Activated T-helper 1 cell treated with anti-CD3 and anti-CD28 coated beads, Interleukin-12 subunit alpha, Interleukin-12 subunit beta, Interleukin-2, Interleukin-4 antibody, amounts not matched to agents 30 ng/mL and 10 ng/mL and 1 ng/mL, durations not matched to agents 14 hours and 24 hours and 36 hours (primary cell): ENCODE measurements at regions not wholly inside any gene's neighbourhood (a gene's known extent, or its start where the extent isn't known, plus 50 kb on each side); places are given as distances from the start of the nearest gene placed in this dataset.
"Not testable (repeated sequence)": the region's sequence is repeated elsewhere in the genome, so short reads cannot be mapped to it uniquely, and the experiment has no call there.

Source experiments
- DNase-seq: peaks from one replicate; pipeline ENCODE4 v3.0.0; 2021; ENCODE audit warnings: low spot score
- H3K27ac Mint-ChIP-seq: one replicate; pipeline ENCODE4 v1.8.0; 2021; ENCODE audit warnings: mild to moderate bottlenecking, mixed read lengths
- H3K27me3 Mint-ChIP-seq: one replicate; pipeline ENCODE4 v1.8.0; 2022; ENCODE audit warnings: mild to moderate bottlenecking, moderate library complexity, mixed read lengths; ENCODE audit not compliant: insufficient read depth
- H3K36me3 Mint-ChIP-seq: one replicate; pipeline ENCODE4 v1.8.0; 2021; ENCODE audit warnings: low read depth, mixed read lengths
- H3K4me1 Mint-ChIP-seq: one replicate; pipeline ENCODE4 v1.8.0; 2021; ENCODE audit warnings: low read depth, mixed read lengths
- H3K4me3 Mint-ChIP-seq: one replicate; pipeline ENCODE4 v1.8.0; 2021; ENCODE audit warnings: mild to moderate bottlenecking, moderate library complexity, mixed read lengths
- H3K9me3 Mint-ChIP-seq: one replicate; pipeline ENCODE4 v1.8.0; 2021; ENCODE audit warnings: mixed read lengths
- intact Hi-C: fragments of 100-400 bp; cut with micrococcal nuclease; formaldehyde crosslinking; loops from one replicate; pipeline ENCODE4 v1.15.1; 2024

DNA sequence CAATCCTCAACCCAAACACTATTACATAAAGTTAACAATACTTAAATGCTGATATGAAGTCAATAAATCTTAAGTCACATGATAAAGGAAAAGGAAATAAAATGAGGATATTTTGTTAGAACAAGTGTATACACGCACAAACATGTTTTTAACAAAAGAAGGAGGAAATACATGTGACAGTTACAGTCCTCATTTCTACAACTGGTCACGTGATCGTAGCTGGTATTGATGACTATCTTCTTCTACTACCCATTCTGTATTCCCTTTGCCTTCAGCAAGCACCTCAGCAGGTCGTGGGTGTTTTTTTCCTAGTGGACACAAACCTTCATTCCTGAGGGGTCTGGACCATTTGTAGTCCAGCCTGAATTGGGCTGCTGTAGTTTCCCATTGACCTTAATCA lies 610.8 kb downstream of the XPNPEP1 start:
- H3K27ac Mint-ChIP-seq, H3K9me3 Mint-ChIP-seq: not testable (repeated sequence)

GRCh38 chr10:109308971-109309370 lies 614.3 kb downstream of the XPNPEP1 start:
- Mint-ChIP-seq H3K36me3 (no peaks in the 10 kb centered on the region), H3K4me3 (no peak overlapping the region), H3K9me3 (peaks cover 4% of the 10 kb centered on the region), H3K27ac (no peak overlapping the region), H3K4me1 (no peaks in the 10 kb centered on the region), H3K27me3 (no peaks in the 10 kb centered on the region)
- no peak for DNase-seq
- intact Hi-C loops = no loop called here

More for the DNA sequence above, 610.8 kb downstream of the XPNPEP1 start:
- H3K36me3 Mint-ChIP-seq, H3K4me3 Mint-ChIP-seq, H3K27me3 Mint-ChIP-seq, H3K4me1 Mint-ChIP-seq, intact Hi-C loops, DNase-seq: not testable (repeated sequence)

GRCh38 chr10:109307102-109307501 lies 616.2 kb downstream of the XPNPEP1 start:
- H3K9me3 Mint-ChIP-seq, H3K27me3 Mint-ChIP-seq, H3K36me3 Mint-ChIP-seq, DNase-seq, intact Hi-C loops, H3K27ac Mint-ChIP-seq, H3K4me1 Mint-ChIP-seq, H3K4me3 Mint-ChIP-seq: not testable (repeated sequence)

GRCh38 chr10:109306698-109307097 lies 616.6 kb downstream of the XPNPEP1 start:
- H3K4me3 Mint-ChIP-seq = no peak overlapping the region
- intact Hi-C loops = no loop called here
- H3K27me3 Mint-ChIP-seq = no peaks in the 10 kb centered on the region
- no peak for DNase-seq
- H3K4me1 Mint-ChIP-seq = no peaks in the 10 kb centered on the region
- H3K9me3 Mint-ChIP-seq = no peaks in the 10 kb centered on the region
- no peak overlapping the region for H3K27ac Mint-ChIP-seq
- H3K36me3 Mint-ChIP-seq = no peaks in the 10 kb centered on the region

DNA sequence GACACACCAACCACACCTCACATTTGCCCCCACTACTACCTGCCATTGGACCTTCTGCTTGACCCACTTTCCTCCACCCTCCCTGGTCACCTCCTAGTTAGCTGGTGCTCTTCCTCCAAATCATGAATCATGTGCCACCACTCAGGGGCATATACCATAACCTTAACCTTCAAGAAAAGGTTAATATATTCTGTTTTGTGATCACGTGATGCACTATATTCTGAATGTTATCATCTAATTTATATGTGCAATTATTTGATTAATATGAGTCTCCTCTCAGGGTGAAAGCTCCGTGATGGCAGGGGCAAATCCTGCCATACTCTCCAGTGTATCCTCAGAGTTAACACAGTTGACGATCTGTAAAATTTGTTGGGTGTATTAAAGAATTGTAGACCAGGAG lies 635.5 kb downstream of the XPNPEP1 start:
- no peak overlapping the region for H3K4me3 Mint-ChIP-seq
- intact Hi-C loops = no loop called here
- H3K36me3 Mint-ChIP-seq = no peaks in the 10 kb centered on the region
- H3K27ac Mint-ChIP-seq = no peak overlapping the region
- H3K9me3 Mint-ChIP-seq = no peaks in the 10 kb centered on the region
- no peaks in the 10 kb centered on the region for H3K27me3 Mint-ChIP-seq
- no peaks in the 10 kb centered on the region for H3K4me1 Mint-ChIP-seq
- DNase-seq = no peak

DNA sequence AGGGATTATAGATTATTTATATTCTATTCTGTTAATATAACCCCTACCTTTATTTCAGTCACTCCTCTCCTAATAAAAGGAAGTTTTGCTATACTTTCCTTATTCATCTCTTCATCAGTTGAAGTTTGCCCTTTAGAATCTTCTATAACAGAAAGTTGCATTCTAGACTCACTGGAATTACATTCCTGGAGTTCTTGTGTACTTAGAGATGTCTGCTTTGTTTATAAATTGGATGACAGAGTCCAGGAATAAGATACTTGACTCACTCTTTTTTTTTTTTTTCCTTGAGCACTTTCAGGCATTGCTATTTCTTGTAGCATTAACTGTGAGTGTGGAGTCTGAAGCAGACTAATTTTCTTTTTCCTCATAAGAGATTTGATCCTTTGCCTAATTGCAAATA lies 640.8 kb downstream of the XPNPEP1 start:
- DNase-seq = no peak
- Mint-ChIP-seq H3K36me3 (no peaks in the 10 kb centered on the region), H3K9me3 (no peaks in the 10 kb centered on the region), H3K4me3 (no peak overlapping the region), H3K27me3 (no peaks in the 10 kb centered on the region), H3K27ac (no peak overlapping the region), H3K4me1 (no peaks in the 10 kb centered on the region)
- intact Hi-C loops = no loop called here

- no peaks in the 10 kb centered on the region for H3K36me3 Mint-ChIP-seq
- no peak overlapping the region for H3K4me3 Mint-ChIP-seq
- H3K27me3 Mint-ChIP-seq = no peaks in the 10 kb centered on the region
- H3K9me3 Mint-ChIP-seq = no peaks in the 10 kb centered on the region
- intact Hi-C loops = no loop called here
- H3K27ac Mint-ChIP-seq = no peak overlapping the region
- DNase-seq = no peak
- H3K4me1 Mint-ChIP-seq = no peaks in the 10 kb centered on the region
Measured at GRCh38 chr10:109281347-109281746, 642.0 kb downstream of the XPNPEP1 start.

DNA sequence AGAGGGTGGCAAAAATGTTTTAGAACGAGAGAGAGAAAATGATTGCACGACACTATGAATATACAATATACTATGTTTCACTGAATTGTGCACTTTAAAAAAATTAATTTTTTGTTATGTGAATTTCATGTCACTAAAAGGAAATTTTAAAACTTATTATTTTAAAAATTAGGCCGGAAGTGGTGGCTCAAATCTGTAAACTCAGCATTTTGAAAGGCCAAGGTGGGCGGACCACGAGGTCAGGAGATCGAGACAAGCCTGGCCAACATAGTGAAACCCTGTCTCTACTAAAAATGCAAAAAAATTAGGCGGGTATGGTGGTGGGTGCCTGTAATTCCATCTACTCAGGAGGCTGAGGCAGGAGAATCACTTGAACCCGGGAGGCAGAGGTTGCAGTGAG lies 642.5 kb downstream of the XPNPEP1 start:
- no peak for DNase-seq
- intact Hi-C loops = no loop called here
- no peaks in the 10 kb centered on the region for H3K36me3 Mint-ChIP-seq
- no peaks in the 10 kb centered on the region for H3K9me3 Mint-ChIP-seq
- H3K27ac Mint-ChIP-seq = no peak overlapping the region
- H3K4me1 Mint-ChIP-seq = no peaks in the 10 kb centered on the region
- H3K4me3 Mint-ChIP-seq = no peak overlapping the region
- H3K27me3 Mint-ChIP-seq = no peaks in the 10 kb centered on the region

DNA sequence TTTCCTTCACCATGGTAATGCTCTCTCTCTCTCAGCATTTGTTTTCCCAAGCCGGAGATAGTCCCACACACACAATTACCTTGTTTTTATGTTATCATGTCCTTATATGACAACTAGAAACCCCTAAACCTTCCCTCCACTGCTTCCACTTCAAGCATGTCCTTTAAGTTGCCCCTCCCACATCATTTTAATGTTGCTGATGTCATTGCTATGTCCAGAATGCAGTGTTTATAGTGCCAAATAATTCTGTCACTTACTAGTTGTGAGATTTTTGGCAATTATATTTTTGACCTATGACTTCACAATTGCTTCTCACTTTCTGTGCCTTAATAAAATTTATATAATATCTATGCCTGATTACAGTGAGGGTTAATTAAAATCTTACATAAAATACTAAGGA lies 645.9 kb downstream of the XPNPEP1 start:
- no peaks in the 10 kb centered on the region for H3K9me3 Mint-ChIP-seq

GRCh38 chr10:109275960-109276359 lies 647.4 kb downstream of the XPNPEP1 start:
- intact Hi-C loops = no loop called here
- no peak overlapping the region for H3K27ac Mint-ChIP-seq
- DNase-seq = no peak
- H3K4me1 Mint-ChIP-seq = no peaks in the 10 kb centered on the region
- no peaks in the 10 kb centered on the region for H3K27me3 Mint-ChIP-seq
- no peaks in the 10 kb centered on the region for H3K36me3 Mint-ChIP-seq
- H3K9me3 Mint-ChIP-seq = no peaks in the 10 kb centered on the region
- no peak overlapping the region for H3K4me3 Mint-ChIP-seq

More for the DNA sequence above, 645.9 kb downstream of the XPNPEP1 start:
- intact Hi-C loops = no loop called here
- Mint-ChIP-seq H3K27ac (no peak overlapping the region), H3K36me3 (no peaks in the 10 kb centered on the region), H3K27me3 (no peaks in the 10 kb centered on the region), H3K4me1 (no peaks in the 10 kb centered on the region), H3K4me3 (no peak overlapping the region)
- no peak for DNase-seq

GRCh38 chr10:109274681-109275080 lies 648.6 kb downstream of the XPNPEP1 start:
- H3K9me3 Mint-ChIP-seq = no peaks in the 10 kb centered on the region
- no peak overlapping the region for H3K27ac Mint-ChIP-seq
- no peaks in the 10 kb centered on the region for H3K27me3 Mint-ChIP-seq
- intact Hi-C loops = no loop called here
- H3K36me3 Mint-ChIP-seq = no peaks in the 10 kb centered on the region
- H3K4me3 Mint-ChIP-seq = no peak overlapping the region
- no peak for DNase-seq
- H3K4me1 Mint-ChIP-seq = no peaks in the 10 kb centered on the region

- H3K4me1 Mint-ChIP-seq = no peaks in the 10 kb centered on the region
- intact Hi-C loops = no loop called here
- no peak for DNase-seq
- peaks cover 3% of the 10 kb centered on the region for H3K9me3 Mint-ChIP-seq
- H3K36me3 Mint-ChIP-seq = no peaks in the 10 kb centered on the region
- H3K27ac Mint-ChIP-seq = no peak overlapping the region
- H3K4me3 Mint-ChIP-seq = no peak overlapping the region
- no peaks in the 10 kb centered on the region for H3K27me3 Mint-ChIP-seq
Measured at GRCh38 chr10:109270173-109270572, 653.1 kb downstream of the XPNPEP1 start.

DNA sequence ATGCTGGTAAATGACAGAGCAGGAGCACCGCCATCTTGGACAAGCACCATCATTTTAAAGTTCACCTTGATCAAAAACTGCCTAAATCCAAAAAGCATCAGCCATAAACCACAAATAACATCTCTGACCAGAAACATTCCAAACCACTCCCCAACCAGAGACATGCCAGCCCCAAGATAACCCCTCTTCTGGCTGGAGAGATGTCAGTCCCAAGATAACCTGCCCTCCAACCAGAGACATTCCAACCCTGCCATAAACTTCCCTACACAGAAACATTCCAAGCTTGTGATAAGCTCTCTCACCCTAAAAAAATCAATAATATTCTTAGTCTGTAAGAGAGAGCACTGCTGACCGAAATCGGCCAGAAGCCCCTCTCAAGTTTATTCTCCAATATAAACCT lies 659.3 kb downstream of the XPNPEP1 start:
- Mint-ChIP-seq H3K36me3 (no peaks in the 10 kb centered on the region), H3K9me3 (peaks cover 15% of the 10 kb centered on the region), H3K4me1 (no peaks in the 10 kb centered on the region), H3K4me3 (no peak overlapping the region), H3K27ac (no peak overlapping the region), H3K27me3 (no peaks in the 10 kb centered on the region)
- intact Hi-C loops = no loop called here
- DNase-seq = no peak

- Mint-ChIP-seq H3K4me3 (no peak overlapping the region), H3K9me3 (peaks cover 12% of the 10 kb centered on the region), H3K4me1 (no peaks in the 10 kb centered on the region), H3K27me3 (no peaks in the 10 kb centered on the region), H3K27ac (no peak overlapping the region), H3K36me3 (no peaks in the 10 kb centered on the region)
- no peak for DNase-seq
- intact Hi-C loops = no loop called here
Measured at GRCh38 chr10:109261231-109261630, 662.1 kb downstream of the XPNPEP1 start.
